Loucy (cell line): ENCODE measurements at regions not wholly inside any gene's neighbourhood (a gene's known extent, or its start where the extent isn't known, plus 50 kb on each side); places are given as distances from the start of the nearest gene placed in this dataset.

Experiments
- H2AFZ ChIP-seq: fragments of 200-600 bp; sonication (generic); 2 replicates; pipeline ENCODE4 v1.6.0; 2016; ENCODE audit warnings: antibody characterized with exemption, mild to moderate bottlenecking, low read length, moderate library complexity
- H3F3A ChIP-seq: fragments of 200-600 bp; 2 replicates; pipeline ENCODE4 v1.6.0; 2016; ENCODE audit warnings: antibody characterized with exemption, low read depth, mild to moderate bottlenecking
- H3K27me3 ChIP-seq: fragments of 200-600 bp; sonication (generic); 2 replicates; pipeline ENCODE4 v1.6.1; 2014; ENCODE audit warnings: low read length, mild to moderate bottlenecking; ENCODE audit not compliant: insufficient read depth, poor library complexity, severe bottlenecking
- H3K36me3 ChIP-seq: fragments of 200-600 bp; sonication (generic); 2 replicates; pipeline ENCODE4 v1.6.1; 2016; ENCODE audit warnings: low read length; ENCODE audit not compliant: insufficient read depth
- H3K4me1 ChIP-seq: fragments of 200-600 bp; sonication (generic); 2 replicates; pipeline ENCODE4 v1.5.1; 2014; ENCODE audit warnings: low read length, mild to moderate bottlenecking; ENCODE audit not compliant: insufficient read depth, poor library complexity, severe bottlenecking
- H3K4me2 ChIP-seq: fragments of 200-600 bp; sonication (generic); 2 replicates; pipeline ENCODE4 v1.6.0; 2014; ENCODE audit warnings: antibody characterized with exemption, low read length, low read depth, mild to moderate bottlenecking; ENCODE audit not compliant: poor library complexity, severe bottlenecking
- H3K4me3 ChIP-seq: fragments of 200-600 bp; sonication (generic); 2 replicates; pipeline ENCODE4 v1.5.1; 2014; ENCODE audit warnings: low read length, mild to moderate bottlenecking, mixed read lengths; ENCODE audit not compliant: poor library complexity, severe bottlenecking
- H3K79me2 ChIP-seq: fragments of 200-600 bp; sonication (generic); 2 replicates; pipeline ENCODE4 v1.6.1; 2014; ENCODE audit warnings: low read length; ENCODE audit not compliant: insufficient read depth
- H3K9ac ChIP-seq: fragments of 200-600 bp; sonication (generic); 2 replicates; pipeline ENCODE4 v1.6.0; 2014; ENCODE audit warnings: mild to moderate bottlenecking, low read depth, low read length, moderate library complexity; ENCODE audit not compliant: poor library complexity, severe bottlenecking
- H3K9me2 ChIP-seq: fragments of 200-600 bp; sonication (generic); replicated peaks from 2 replicates; pipeline ENCODE4 v1.6.1; 2016; ENCODE audit warnings: low read depth, low read length, mixed read lengths
- H3K9me3 ChIP-seq: fragments of 200-600 bp; sonication (generic); 2 replicates; pipeline ENCODE4 v1.6.1; 2014; ENCODE audit warnings: mild to moderate bottlenecking, antibody characterized with exemption, low read length, low read depth; ENCODE audit not compliant: insufficient read depth
- H4K20me1 ChIP-seq: fragments of 200-600 bp; sonication (generic); 2 replicates; pipeline ENCODE4 v1.6.0; 2014; ENCODE audit warnings: antibody characterized with exemption, low read length, mild to moderate bottlenecking; ENCODE audit not compliant: insufficient read depth, poor library complexity, severe bottlenecking
- CTCF ChIP-seq: fragments of 200-600 bp; sonication (generic); conservative IDR thresholded peaks from 2 replicates; pipeline ENCODE4 v1.5.1; 2014; ENCODE audit warnings: mild to moderate bottlenecking, antibody characterized with exemption, low read length
- EZH2phosphoT487 ChIP-seq: fragments of 200-600 bp; IDR thresholded peaks from 2 replicates; pipeline ENCODE4 v1.6.1; 2018; ENCODE audit warnings: antibody characterized with exemption, mild to moderate bottlenecking, moderate library complexity, borderline replicate concordance

- H3F3A ChIP-seq = no peaks in the 10 kb centered on the region
Measured at GRCh38 chr4:106463622-106464021, 95.0 kb upstream of the GIMD1 start.

GRCh38 chr4:106454581-106454980, 86.0 kb upstream of the GIMD1 start:
- no peaks in the 10 kb centered on the region for H3K9me2 ChIP-seq
- H3K79me2 ChIP-seq = no peaks in the 10 kb centered on the region
- H3K4me2 ChIP-seq = no peak overlapping the region
- no peaks in the 10 kb centered on the region for H3K27me3 ChIP-seq
- H3K9me3 ChIP-seq = no peaks in the 10 kb centered on the region
- TF ChIP-seq CTCF (no peak), EZH2phosphoT487 (no peak)
- H3F3A ChIP-seq = no peaks in the 10 kb centered on the region
- no peaks in the 10 kb centered on the region for H4K20me1 ChIP-seq
- H3K4me1 ChIP-seq = no peaks in the 10 kb centered on the region
- H3K4me3 ChIP-seq = no peak overlapping the region
- H3K9ac ChIP-seq = no peak overlapping the region
- H3K36me3 ChIP-seq = no peaks in the 10 kb centered on the region
- H2AFZ ChIP-seq = no peak overlapping the region

More at GRCh38 chr4:106463622-106464021, 95.0 kb upstream of the GIMD1 start:
- no peaks in the 10 kb centered on the region for H3K9me2 ChIP-seq
- H4K20me1 ChIP-seq = no peaks in the 10 kb centered on the region
- no peak overlapping the region for H3K4me3 ChIP-seq
- no peaks in the 10 kb centered on the region for H3K4me1 ChIP-seq
- no peak overlapping the region for H2AFZ ChIP-seq
- no peak overlapping the region for H3K4me2 ChIP-seq
- TF ChIP-seq EZH2phosphoT487 (no peak), CTCF (no peak)
- no peaks in the 10 kb centered on the region for H3K27me3 ChIP-seq
- no peak overlapping the region for H3K9ac ChIP-seq
- no peaks in the 10 kb centered on the region for H3K36me3 ChIP-seq
- no peaks in the 10 kb centered on the region for H3K79me2 ChIP-seq
- H3K9me3 ChIP-seq = no peaks in the 10 kb centered on the region

- H3K36me3 ChIP-seq = no peaks in the 10 kb centered on the region
Measured at GRCh38 chr4:106454021-106454420, 85.4 kb upstream of the GIMD1 start.

More at GRCh38 chr4:106454021-106454420, 85.4 kb upstream of the GIMD1 start:
- Histone ChIP-seq H3K9me3 (no peaks in the 10 kb centered on the region), H3K27me3 (no peaks in the 10 kb centered on the region), H3K79me2 (no peaks in the 10 kb centered on the region), H3K4me1 (no peaks in the 10 kb centered on the region), H3F3A (no peaks in the 10 kb centered on the region), H3K4me2 (no peak overlapping the region), H3K9ac (no peak overlapping the region), H3K9me2 (no peaks in the 10 kb centered on the region), H4K20me1 (no peaks in the 10 kb centered on the region), H2AFZ (no peak overlapping the region), H3K4me3 (no peak overlapping the region)
- TF ChIP-seq EZH2phosphoT487 = no peak
- no peak for TF ChIP-seq CTCF
